ENCODE measurements at regions not wholly inside any gene's neighbourhood (a gene's known extent, or its start where the extent isn't known, plus 50 kb on each side); places are given as distances from the start of the nearest gene placed in this dataset.

DNA sequence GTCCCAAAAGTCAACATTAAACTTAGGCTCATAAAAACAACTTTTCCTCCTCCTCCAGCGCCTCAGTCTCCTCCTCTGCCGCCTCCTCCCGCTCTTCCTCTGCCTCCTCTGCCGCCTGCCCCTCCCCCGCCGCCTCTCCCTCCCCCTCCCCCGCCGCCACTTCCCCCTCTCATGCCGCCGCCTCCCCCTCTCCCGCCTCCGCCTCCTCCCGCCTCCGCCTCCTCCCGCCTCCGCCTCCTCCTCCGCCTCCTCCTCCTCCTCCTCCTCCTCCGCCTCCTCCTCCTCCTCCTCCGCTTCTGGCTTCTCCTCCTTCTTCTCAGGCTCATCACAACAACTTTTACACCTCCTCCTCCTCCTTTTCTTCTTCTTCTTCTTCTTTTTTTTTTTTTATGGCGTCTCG lies 599.9 kb downstream of the TMEM182 start:
- H3K9me3 ChIP-seq: peaks cover 0 to 4% (median 0%) of the 10 kb centered on the region in 12 donors
- H3K36me3 ChIP-seq: no peaks in the 10 kb centered on the region
- TF ChIP-seq, protein P1, sequence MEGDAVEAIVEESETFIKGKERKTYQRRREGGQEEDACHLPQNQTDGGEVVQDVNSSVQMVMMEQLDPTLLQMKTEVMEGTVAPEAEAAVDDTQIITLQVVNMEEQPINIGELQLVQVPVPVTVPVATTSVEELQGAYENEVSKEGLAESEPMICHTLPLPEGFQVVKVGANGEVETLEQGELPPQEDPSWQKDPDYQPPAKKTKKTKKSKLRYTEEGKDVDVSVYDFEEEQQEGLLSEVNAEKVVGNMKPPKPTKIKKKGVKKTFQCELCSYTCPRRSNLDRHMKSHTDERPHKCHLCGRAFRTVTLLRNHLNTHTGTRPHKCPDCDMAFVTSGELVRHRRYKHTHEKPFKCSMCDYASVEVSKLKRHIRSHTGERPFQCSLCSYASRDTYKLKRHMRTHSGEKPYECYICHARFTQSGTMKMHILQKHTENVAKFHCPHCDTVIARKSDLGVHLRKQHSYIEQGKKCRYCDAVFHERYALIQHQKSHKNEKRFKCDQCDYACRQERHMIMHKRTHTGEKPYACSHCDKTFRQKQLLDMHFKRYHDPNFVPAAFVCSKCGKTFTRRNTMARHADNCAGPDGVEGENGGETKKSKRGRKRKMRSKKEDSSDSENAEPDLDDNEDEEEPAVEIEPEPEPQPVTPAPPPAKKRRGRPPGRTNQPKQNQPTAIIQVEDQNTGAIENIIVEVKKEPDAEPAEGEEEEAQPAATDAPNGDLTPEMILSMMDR (IDR thresholded peaks at IDR 0.05): no peak
- TF ChIP-seq POLR2A (IDR thresholded peaks at IDR 0.05): no peak
- ATAC-seq (no peak), DNase-seq (no peak)
- intact Hi-C loops (cut with DNase I): no loop called here
- H3K4me1 ChIP-seq: no peaks in the 10 kb centered on the region
- no peaks in the 10 kb centered on the region for H3K27me3 ChIP-seq
- no peak overlapping the region for H3K27ac ChIP-seq
- no peak overlapping the region for H3K4me3 ChIP-seq
- 89 to 95% (median 94%) methylated on average over 12 to 21 of the region's 21 CpGs for WGBS, 4 donors

DNA sequence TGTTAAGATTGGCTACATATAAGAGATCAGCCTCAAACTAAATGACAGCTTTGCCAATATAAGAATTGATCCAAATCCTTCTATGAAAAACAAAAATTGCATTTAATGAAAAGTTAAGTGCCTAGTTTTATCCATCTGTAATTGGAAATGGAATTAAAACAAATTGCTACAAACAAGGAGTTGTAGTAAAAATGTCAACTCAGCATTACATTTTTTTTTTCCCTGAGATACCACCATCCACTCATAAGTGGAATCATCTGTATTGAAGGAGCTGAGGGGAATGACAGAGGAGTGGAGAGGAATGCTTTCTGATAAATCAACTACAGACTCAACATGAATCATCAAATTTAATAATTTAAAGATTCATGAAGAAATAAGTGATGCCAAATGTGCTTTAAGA lies 601.8 kb downstream of the TMEM182 start:
- TF ChIP-seq, protein P1 (IDR thresholded peaks at IDR 0.05): no peak
- no peak for TF ChIP-seq POLR2A (IDR thresholded peaks at IDR 0.05)
- DNase-seq (no peak), ATAC-seq (no peak)
- no peak overlapping the region for H3K27ac ChIP-seq
- H3K4me3 ChIP-seq: no peak overlapping the region
- intact Hi-C loops (cut with DNase I): no loop called here
- H3K27me3 ChIP-seq: no peaks in the 10 kb centered on the region
- no peaks in the 10 kb centered on the region for H3K36me3 ChIP-seq
- peaks cover 0 to 4% (median 0%) of the 10 kb centered on the region in 12 donors for H3K9me3 ChIP-seq
- H3K4me1 ChIP-seq: no peaks in the 10 kb centered on the region

DNA sequence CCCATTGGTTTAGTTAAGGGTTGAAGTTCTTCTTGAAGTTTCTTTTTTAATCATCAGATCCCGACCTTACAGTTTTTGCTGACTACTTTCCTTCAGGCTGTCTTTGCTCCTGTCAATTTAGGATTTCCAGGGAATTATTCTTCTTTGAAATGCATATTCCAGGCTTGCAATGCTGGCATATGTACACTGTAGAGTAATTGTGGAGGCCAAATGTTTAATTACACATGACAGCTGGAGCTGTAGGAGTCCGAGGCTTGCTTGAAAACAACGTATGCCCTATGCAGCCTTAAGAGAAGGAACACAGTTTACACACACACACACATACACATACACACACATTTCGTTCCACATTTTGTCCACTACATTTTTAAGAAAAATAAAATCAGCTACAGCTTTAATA lies 602.3 kb downstream of the TMEM182 start:
- ATAC-seq (no peak), DNase-seq (no peak)
- WGBS, 4 donors: 65 to 68% (median 67%) methylated on average over 4 of the region's 4 CpGs
- H3K9me3 ChIP-seq: peaks cover 0 to 4% (median 0%) of the 10 kb centered on the region in 12 donors
- no peak overlapping the region for H3K27ac ChIP-seq
- no peaks in the 10 kb centered on the region for H3K36me3 ChIP-seq
- no peaks in the 10 kb centered on the region for H3K4me1 ChIP-seq
- H3K27me3 ChIP-seq: no peaks in the 10 kb centered on the region
- H3K4me3 ChIP-seq: no peak overlapping the region
- TF ChIP-seq, protein P1 (IDR thresholded peaks at IDR 0.05): no peak
- no peak for TF ChIP-seq POLR2A (IDR thresholded peaks at IDR 0.05)
- intact Hi-C loops (cut with DNase I): no loop called here

DNA sequence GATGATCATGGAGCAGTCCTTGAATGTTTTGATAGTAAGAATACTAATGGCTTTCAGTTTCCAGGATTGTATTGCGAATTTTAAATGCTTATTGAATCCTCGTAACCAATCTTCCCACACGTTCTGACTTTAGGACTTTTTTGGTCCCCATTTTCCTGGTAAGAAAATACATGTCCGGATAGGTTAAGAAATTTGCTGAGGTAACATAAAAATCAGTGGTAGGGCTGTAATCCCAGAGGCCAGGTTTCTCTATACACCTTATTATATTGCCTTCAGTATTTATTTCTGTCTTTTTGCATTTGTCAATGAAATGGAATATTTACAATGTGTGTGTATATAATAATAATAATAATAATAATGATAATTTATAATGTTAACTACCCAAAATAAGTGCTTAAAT lies 603.2 kb downstream of the TMEM182 start:
- Histone ChIP-seq H3K9me3 (peaks cover 0 to 4% (median 0%) of the 10 kb centered on the region in 12 donors), H3K36me3 (no peaks in the 10 kb centered on the region), H3K27me3 (no peaks in the 10 kb centered on the region), H3K27ac (no peak overlapping the region), H3K4me3 (no peak overlapping the region), H3K4me1 (no peaks in the 10 kb centered on the region)
- DNase-seq: no peak
- no peak for TF ChIP-seq POLR2A (IDR thresholded peaks at IDR 0.05)
- TF ChIP-seq, protein P1 (IDR thresholded peaks at IDR 0.05): no peak
- intact Hi-C loops (cut with DNase I): no loop called here
- no peak for ATAC-seq
- WGBS, 4 donors: 75 to 86% (median 84%) methylated on average over 4 of the region's 4 CpGs

All from heart left ventricle (tissue), 16 donors.